MG63 (cell line): ENCODE measurements at regions not wholly inside any gene's neighbourhood (a gene's known extent, or its start where the extent isn't known, plus 50 kb on each side); places are given as distances from the start of the nearest gene placed in this dataset.
"Not testable (repeated sequence)": the region's sequence is repeated elsewhere in the genome, so short reads cannot be mapped to it uniquely, and the experiment has no call there.

Experiments used
- DNase-seq: peaks from one replicate; pipeline ENCODE4 v3.0.0-alpha.2; 2020
- H3K27me3 ChIP-seq: fragments of 250-450 bp; sonication (Bioruptor Pico); 2 replicates; pipeline ENCODE4 v1.5.1; 2020; ENCODE audit warnings: mild to moderate bottlenecking, moderate library complexity
- H3K36me3 ChIP-seq: fragments of 250-450 bp; sonication (Bioruptor Pico); 2 replicates; pipeline ENCODE4 v1.5.1; 2020; ENCODE audit warnings: mild to moderate bottlenecking, moderate library complexity
- H3K4me3 ChIP-seq: fragments of 250-450 bp; sonication (Bioruptor Pico); 2 replicates; pipeline ENCODE4 v1.5.1; 2020; ENCODE audit warnings: mild to moderate bottlenecking, moderate library complexity
- H3K9me3 ChIP-seq: fragments of 250-450 bp; sonication (Bioruptor Pico); 2 replicates; pipeline ENCODE4 v1.5.1; 2020; ENCODE audit warnings: mild to moderate bottlenecking, moderate library complexity

GRCh38 chrX:139475432-139475831 lies 55.1 kb upstream of the F9 start:
- Histone ChIP-seq H3K4me3 (no peak overlapping the region), H3K36me3 (no peaks in the 10 kb centered on the region), H3K9me3 (no peaks in the 10 kb centered on the region), H3K27me3 (no peaks in the 10 kb centered on the region)
- DNase-seq = no peak

- DNase-seq, H3K9me3 ChIP-seq, H3K4me3 ChIP-seq, H3K36me3 ChIP-seq, H3K27me3 ChIP-seq: not testable (repeated sequence)
Measured at GRCh38 chrX:139461945-139462344, 68.6 kb upstream of the F9 start.

DNA sequence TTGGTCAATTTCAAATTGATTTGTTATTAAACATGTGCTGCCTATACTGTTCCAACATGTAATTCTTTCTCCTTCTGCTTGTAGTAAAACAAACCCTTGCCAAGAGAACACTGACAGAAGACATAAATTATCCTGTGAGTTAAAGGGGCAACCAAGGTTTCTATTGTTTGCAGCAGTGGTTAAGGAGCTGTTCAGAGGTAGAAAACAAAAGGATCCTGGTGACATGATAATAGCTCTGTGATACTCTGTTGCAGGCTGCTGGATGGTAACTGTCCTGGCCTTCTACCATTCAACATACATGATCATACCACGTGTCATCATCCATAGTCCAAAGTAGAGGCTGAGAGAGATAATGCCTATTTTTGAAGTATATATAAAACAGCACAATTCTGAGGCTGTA lies 75.8 kb upstream of the F9 start:
- H3K27me3 ChIP-seq = no peaks in the 10 kb centered on the region
- no peak overlapping the region for H3K4me3 ChIP-seq
- DNase-seq = no peak
- H3K9me3 ChIP-seq = no peaks in the 10 kb centered on the region
- H3K36me3 ChIP-seq = no peaks in the 10 kb centered on the region

DNA sequence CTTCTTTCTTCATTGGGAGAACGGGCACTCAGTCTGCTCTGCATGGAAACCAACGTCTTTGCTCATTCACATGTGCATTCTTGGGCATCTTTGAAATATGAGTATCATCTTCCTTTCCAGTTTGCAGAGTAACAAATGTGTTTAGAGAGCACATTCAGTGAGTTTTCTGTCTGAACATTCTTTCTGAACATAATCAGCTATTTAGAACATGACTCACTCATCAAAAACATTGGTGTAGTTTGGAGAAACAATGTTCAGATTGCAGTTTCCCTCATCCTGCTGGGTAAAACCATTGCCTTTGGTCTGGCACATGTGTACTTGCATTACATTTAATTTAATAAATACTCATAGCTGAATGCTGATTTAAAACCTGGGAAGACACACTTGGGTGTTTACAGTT lies 81.5 kb upstream of the F9 start:
- Histone ChIP-seq H3K4me3 (no peak overlapping the region), H3K9me3 (no peaks in the 10 kb centered on the region), H3K36me3 (no peaks in the 10 kb centered on the region), H3K27me3 (no peaks in the 10 kb centered on the region)
- no peak for DNase-seq

GRCh38 chrX:139446832-139447231 lies 83.7 kb upstream of the F9 start:
- Histone ChIP-seq H3K36me3 (no peaks in the 10 kb centered on the region), H3K9me3 (no peaks in the 10 kb centered on the region), H3K4me3 (no peak overlapping the region), H3K27me3 (no peaks in the 10 kb centered on the region)
- no peak for DNase-seq

GRCh38 chrX:139429913-139430312 lies 100.6 kb upstream of the F9 start:
- Histone ChIP-seq H3K27me3 (no peaks in the 10 kb centered on the region), H3K36me3 (no peaks in the 10 kb centered on the region)
- DNase-seq = no peak

DNA sequence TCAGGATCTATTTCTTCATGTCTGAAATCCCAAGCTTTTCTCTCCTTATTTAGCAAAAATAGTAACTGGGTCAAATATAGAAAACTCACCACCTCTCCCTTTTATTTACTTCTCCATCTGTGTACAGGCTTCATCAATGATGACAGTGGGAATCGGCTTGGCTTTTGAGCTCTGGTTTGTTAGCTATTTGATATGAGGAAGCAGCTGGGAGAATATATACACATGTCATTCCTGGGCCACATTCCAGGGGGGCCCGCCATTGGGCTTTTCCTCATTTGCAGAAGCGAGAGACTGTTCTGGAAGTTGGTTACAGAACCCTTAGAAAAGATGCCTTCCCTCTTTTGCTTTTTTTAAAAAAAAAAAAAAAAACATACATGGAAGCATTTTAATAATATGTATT lies 107.4 kb upstream of the F9 start:
- no peaks in the 10 kb centered on the region for H3K27me3 ChIP-seq
- H3K9me3 ChIP-seq = no peaks in the 10 kb centered on the region
- no peak overlapping the region for H3K4me3 ChIP-seq
- no peak for DNase-seq
- H3K36me3 ChIP-seq = no peaks in the 10 kb centered on the region

More at GRCh38 chrX:139429913-139430312, 100.6 kb upstream of the F9 start:
- no peaks in the 10 kb centered on the region for H3K9me3 ChIP-seq
- H3K4me3 ChIP-seq = no peak overlapping the region

DNA sequence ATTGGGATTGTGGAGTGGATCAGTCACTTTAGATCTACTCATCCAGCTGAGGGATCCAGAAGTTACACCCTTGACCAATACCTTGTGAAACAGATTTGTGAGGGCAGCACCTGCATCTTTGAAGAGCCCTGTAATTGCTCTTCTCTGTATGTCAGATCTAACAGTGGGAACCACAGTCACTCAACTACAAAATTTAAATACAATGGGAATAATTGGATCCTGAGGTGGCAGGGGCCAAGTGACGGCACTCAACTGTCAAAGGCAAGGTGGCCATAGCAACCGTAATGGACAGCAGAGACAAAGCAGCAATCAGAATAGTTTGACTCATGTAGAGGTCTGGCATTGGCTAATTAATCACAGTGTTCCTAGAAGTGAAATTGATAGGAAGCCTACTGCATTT lies 132.3 kb upstream of the F9 start:
- DNase-seq, H3K4me3 ChIP-seq, H3K9me3 ChIP-seq, H3K27me3 ChIP-seq, H3K36me3 ChIP-seq: not testable (repeated sequence)

- H3K9me3 ChIP-seq = no peaks in the 10 kb centered on the region
- H3K27me3 ChIP-seq = no peaks in the 10 kb centered on the region
- DNase-seq = no peak
- no peak overlapping the region for H3K4me3 ChIP-seq
- H3K36me3 ChIP-seq = no peaks in the 10 kb centered on the region
Measured at GRCh38 chrX:139388254-139388653, 142.3 kb upstream of the F9 start.

DNA sequence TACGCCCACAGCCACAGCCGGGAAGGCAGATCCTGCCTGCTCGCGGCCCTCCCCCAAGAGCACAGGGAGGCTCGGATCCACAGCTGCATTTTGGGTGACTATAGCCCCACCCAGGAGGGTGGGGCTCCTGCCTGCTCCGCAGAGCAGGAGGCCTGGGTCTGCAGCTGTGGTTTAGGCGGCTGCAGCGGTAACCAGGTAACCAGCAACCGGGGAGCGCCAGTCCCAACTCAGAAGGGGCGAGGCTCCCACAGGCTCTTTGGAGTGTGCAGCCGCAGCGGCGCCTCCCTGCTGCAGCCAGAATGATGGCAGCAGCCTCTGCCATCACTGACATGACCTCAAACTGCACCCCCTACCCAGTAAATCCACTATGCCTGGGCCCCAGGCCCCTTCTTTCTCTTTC lies 148.0 kb upstream of the F9 start:
- no peak for DNase-seq
- H3K9me3 ChIP-seq = no peaks in the 10 kb centered on the region

DNA sequence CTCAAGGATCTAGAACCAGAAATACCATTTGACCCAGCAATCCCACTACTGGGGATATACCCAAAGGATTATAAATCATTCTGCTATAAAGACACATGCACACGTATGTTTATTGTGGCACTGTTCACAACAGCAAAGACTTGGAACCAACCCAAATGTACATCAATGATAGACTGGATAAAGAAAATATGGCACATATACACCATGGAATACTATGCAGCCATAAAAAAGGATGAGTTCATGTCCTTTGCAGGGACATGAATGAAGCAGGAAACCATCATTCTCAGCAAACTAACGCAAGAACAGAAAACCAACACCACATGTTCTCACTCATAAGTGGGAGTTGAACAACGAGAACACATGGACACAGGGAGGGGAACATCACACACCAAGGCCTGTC lies 154.0 kb upstream of the F9 start:
- H3K9me3 ChIP-seq, H3K4me3 ChIP-seq, H3K36me3 ChIP-seq, H3K27me3 ChIP-seq, DNase-seq: not testable (repeated sequence)

More for the DNA sequence above, 148.0 kb upstream of the F9 start:
- Histone ChIP-seq H3K27me3 (no peaks in the 10 kb centered on the region), H3K36me3 (no peaks in the 10 kb centered on the region), H3K4me3 (no peak overlapping the region)

GRCh38 chrX:139360356-139360755 lies 170.2 kb upstream of the F9 start:
- no peaks in the 10 kb centered on the region for H3K9me3 ChIP-seq
- DNase-seq = no peak

GRCh38 chrX:139342594-139342991 lies 187.9 kb upstream of the F9 start:
- not testable (repeated sequence) for DNase-seq, H3K9me3 ChIP-seq, H3K4me3 ChIP-seq, H3K27me3 ChIP-seq, H3K36me3 ChIP-seq

More at GRCh38 chrX:139360356-139360755, 170.2 kb upstream of the F9 start:
- Histone ChIP-seq H3K27me3 (no peaks in the 10 kb centered on the region), H3K36me3 (no peaks in the 10 kb centered on the region), H3K4me3 (no peak overlapping the region)

GRCh38 chrX:139341855-139342593 lies 188.5 kb upstream of the F9 start:
- not testable (repeated sequence) for H3K27me3 ChIP-seq, H3K4me3 ChIP-seq, H3K36me3 ChIP-seq, DNase-seq, H3K9me3 ChIP-seq

DNA sequence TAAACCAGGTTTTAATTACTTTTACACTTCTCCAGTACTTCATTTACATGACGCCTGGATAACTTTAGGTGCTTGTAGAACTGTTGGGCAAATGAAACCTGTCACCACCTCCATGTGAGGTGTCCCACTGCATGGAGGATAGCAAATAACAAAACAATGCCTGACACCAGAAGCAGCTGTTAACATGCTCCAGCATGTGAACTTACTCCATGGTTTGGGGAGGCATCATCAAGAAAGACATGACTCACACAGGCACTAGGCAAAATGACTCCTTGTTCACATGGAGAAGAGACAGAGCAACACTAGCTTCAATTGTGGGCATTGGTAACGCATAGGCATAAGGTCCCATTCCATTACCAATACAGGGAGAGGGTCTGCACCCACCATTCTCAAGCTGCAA lies 198.1 kb upstream of the F9 start:
- DNase-seq = no peak

GRCh38 chrX:139327355-139327754 lies 203.2 kb upstream of the F9 start:
- Histone ChIP-seq H3K9me3 (no peaks in the 10 kb centered on the region), H3K27me3 (no peaks in the 10 kb centered on the region), H3K36me3 (no peaks in the 10 kb centered on the region), H3K4me3 (no peak overlapping the region)
- no peak for DNase-seq

More for the DNA sequence above, 198.1 kb upstream of the F9 start:
- H3K36me3 ChIP-seq = no peaks in the 10 kb centered on the region
- H3K9me3 ChIP-seq = no peaks in the 10 kb centered on the region
- no peak overlapping the region for H3K4me3 ChIP-seq
- H3K27me3 ChIP-seq = no peaks in the 10 kb centered on the region

DNA sequence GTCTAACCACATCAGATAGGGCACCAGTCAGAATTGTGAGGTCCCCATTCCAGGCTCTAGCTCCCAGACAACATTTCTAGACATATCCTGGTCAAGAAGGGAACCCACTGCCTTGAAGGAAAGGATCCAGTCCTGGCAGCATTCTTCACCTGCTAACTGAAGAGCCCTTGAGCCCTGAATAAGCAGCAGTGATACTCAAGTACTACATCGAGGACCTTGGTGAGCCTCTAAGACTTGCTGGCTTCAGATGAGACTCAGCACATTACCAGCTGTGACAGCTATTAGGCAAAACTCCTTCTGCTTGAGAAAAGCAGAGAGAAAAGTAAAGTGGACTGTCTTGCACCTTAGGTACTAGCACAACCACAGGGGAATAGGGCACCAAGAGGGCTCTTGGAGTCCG lies 205.8 kb upstream of the F9 start:
- no peaks in the 10 kb centered on the region for H3K27me3 ChIP-seq
- H3K9me3 ChIP-seq = no peaks in the 10 kb centered on the region
- no peak overlapping the region for H3K4me3 ChIP-seq
- no peaks in the 10 kb centered on the region for H3K36me3 ChIP-seq
- no peak for DNase-seq

- DNase-seq, H3K27me3 ChIP-seq: not testable (repeated sequence)
Measured at GRCh38 chrX:139320661-139321354, 209.7 kb upstream of the F9 start.

More at GRCh38 chrX:139320661-139321354, 209.7 kb upstream of the F9 start:
- H3K4me3 ChIP-seq, H3K9me3 ChIP-seq, H3K36me3 ChIP-seq: not testable (repeated sequence)
